ENCODE measurements at regions not wholly inside any gene's neighbourhood (a gene's known extent, or its start where the extent isn't known, plus 50 kb on each side); places are given as distances from the start of the nearest gene placed in this dataset.

DNA sequence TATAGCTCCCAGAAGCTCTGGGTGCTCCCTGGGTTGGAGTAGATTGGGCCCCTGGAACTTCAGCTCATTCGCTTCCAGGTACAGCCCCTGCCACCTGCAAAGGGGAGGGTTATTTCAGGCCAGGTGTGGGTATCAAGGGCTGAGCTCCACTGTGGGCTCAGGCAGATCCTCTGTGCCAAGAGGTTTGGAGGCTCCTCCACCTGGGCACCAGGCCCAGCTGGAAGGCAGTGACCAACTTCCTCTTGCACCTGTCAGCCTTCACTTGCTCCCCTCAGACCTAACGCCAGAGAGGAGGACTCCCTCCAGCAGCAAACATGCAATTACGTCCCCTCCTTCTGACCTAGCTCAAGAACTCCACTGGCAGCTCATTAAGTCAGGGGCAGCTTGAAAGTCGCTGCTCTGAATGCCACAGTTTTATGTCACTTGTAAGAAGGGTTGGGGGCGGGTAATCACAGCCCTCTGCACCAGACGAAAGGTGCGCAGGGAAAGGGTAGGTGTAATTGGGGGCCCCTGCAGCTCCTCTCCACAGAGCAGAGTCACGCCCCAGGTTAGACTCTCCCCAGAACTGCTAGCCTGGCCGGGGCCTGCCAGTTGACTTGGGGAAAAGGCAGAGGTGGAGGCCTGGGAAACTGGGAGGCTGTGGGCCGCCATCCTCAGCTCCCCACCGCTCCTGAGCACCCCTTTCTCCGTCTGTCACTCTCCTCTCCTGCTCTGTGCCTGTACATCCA lies 125.0 kb upstream of the TMPRSS2 start:
- DNase-seq (ENCODE audit: low read depth in 2 of 2) = no peak

DNA sequence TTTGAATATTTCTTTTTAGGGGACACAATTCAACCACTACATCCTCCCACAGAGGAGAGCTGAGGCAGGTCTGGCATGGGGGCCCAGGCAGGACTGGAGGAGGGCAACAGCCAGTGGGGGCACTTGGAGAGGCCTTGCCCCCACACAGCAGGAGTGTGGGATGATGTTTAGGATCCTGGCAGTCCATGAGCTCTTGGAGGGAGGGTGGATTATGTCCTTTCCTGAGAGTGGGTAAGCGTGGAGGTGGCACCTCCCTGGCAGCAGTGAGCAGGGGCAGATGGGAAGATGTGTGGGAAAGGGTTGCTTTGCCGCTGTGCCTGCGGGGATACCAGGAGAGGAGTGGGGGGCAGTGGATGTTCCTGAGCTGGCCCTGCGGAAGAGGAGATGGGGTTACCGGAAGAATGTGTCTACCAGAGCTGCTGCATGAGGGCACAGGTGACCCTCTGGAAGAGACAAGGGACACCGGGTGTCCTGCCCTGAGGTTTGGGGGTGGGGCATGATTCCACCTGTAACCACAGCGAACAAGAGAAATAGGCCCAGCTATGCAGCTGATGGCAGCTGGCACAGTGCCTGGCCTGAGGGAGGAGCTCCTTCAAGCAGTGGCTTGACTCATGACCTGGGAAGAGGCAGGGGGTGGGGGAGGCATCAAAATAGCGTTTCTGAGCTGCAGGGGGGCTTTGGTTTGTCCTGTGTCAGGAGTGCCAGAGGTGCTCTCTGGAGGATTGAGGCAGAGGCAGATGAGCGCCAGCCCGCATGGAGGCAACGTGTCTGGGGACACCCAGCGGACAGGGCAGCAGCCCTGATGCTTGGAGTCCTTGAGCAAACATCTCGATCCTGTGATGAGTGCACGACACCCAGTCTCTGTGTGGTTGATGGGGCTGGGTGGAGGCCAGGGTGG lies 123.9 kb upstream of the TMPRSS2 start:
- DNase-seq (ENCODE audit: low read depth in 2 of 2) = no peak

DNA sequence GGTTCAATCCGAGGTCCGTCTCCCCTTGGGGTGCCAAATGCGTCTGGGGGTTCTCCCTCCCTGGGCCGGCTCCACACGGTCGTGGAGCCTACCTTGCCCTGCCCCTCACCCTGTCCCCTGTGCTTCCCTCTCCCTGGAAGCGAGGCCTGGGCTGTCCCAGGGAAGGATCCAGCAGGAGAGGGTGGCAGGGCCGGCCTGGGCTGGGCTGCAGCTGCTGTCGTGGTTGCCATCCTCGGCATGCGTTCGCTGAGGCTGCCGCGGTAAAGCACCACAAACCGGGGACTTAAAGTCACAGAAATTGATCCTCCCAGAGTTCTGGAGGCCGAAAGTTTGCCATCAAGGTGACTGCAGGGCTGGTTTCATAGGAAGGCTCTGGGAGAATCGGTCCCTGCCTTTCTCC lies 123.0 kb upstream of the TMPRSS2 start:
- no peak for DNase-seq (ENCODE audit: low read depth in 2 of 2)

DNA sequence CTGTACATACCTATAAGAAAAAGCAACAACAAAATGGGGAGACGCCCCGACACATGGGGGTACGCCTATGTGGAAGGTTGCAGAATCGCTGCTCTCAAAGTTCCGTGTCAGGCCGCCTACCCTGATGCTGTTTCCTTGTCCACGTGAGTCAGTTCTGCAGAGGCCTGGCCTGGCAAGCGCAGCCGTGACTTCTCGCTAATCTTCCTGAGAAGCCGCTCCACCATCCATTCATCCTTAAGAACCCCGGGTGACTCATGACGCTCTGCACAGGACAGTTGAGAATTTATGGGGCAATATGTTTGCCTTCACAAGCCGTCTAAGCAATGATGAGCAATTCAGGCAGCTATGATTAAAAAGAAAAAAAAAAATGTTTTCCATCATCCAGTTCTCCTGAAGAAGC lies 122.3 kb upstream of the TMPRSS2 start:
- no peak for DNase-seq (ENCODE audit: low read depth in 2 of 2)

DNA sequence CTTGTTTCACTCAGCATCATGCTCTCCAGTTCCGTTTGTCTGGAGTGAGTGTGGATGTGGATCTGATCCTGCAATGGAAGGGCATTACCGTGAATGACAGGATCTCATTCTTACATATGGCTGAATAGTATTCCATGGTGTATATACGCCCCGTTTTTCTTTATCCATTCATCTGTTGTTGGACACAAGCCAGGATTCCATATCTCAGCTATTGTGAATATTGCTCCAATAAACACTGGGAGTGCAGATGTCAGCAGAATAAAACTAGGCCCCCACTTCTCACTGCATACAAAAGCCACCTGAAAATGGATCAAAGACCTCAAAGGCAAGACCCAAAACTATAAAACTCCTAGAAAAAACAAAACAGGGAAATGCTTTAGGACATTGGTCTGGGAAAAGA lies 120.3 kb upstream of the TMPRSS2 start:
- no peak for DNase-seq (ENCODE audit: low read depth in 2 of 2)

DNA sequence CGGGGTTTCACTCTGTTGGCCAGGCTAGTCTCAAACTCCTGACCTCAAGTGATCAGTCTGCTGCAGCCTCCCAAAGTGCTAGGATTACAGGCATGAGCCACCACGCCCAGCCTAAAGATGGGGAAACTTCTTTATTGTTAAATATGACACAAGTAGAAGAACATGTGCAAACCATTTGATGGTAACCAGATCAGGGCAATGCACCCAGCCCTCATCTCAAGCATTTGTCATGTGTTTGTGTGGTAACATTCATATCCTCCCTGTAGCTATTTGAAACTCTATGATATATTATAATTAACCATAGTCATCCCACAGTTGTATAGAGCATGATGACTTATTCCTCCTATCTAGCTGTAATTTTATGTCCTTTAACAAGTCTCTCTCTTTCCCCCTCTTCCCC lies 119.5 kb upstream of the TMPRSS2 start:
- DNase-seq (ENCODE audit: low read depth in 2 of 2) = no peak

DNA sequence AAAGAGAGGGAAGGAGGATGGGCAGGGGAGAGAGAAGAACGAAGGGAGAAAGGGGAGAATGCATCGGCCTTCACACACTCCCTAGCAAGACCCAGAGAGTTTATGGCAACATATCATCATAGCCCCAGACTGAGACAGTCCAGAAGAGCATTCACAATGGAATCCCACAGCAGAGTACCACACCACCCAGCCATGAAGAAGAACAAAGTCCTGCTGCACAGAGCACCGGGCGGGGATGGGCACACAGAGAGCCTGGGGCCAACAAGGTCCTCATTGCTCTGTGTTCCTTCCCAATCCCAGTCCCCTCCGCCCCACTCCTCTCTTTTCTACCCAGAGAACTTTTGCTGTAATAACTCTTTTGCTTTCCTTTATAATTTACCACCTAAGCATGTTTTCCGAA lies 118.1 kb upstream of the TMPRSS2 start:
- no peak for DNase-seq (ENCODE audit: low read depth in 2 of 2)

DNA sequence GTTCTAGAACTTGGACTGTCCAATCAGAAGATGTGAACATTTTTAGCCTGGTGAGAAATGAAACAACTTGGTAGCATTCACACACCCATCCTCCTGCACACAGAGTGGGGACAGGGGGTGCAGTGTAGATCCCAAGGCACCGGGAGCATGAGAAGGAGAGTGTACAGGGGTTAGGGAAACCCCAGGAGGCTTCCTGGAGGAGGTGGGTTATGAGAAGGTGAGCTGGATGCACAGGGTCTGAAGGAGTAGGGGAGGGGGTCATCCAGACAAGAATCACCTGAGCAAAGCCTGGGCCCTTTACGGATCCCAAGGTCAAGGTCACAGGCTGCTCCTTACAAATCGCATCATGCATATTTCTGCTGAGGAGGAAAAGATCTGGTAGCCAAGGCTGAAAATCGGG lies 117.5 kb upstream of the TMPRSS2 start:
- no peak for DNase-seq (ENCODE audit: low read depth in 2 of 2)

DNA sequence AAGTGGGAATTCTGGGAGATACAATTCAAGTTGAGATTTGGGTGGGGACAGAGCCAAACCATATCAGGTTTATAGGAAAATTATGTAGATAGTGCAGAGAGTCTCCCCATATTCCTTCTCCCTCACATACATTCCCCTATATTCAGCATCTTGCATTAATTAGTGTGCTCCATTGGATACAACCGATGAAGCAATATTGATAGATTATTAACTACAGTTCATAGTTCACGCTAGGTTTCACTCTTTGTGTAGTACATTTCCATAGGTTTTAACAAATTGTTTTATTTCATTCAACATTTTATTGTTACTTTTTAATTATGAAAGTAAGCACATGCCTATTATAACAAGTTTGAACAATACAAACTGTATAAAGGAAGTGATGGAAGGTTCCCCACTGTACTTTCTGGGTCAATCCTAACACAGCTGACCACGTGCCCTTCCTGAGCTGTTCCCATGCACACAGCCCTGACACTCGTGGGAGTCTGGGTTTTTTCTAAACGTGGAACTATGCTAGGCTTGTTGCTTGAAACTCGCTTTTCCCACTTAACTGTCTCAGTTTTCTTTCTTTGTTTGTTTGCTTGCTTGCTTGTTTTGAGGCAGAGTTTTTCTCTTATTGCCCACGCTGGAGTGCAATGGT lies 116.8 kb upstream of the TMPRSS2 start:
- DNase-seq (ENCODE audit: low read depth in 2 of 2) = no peak

DNA sequence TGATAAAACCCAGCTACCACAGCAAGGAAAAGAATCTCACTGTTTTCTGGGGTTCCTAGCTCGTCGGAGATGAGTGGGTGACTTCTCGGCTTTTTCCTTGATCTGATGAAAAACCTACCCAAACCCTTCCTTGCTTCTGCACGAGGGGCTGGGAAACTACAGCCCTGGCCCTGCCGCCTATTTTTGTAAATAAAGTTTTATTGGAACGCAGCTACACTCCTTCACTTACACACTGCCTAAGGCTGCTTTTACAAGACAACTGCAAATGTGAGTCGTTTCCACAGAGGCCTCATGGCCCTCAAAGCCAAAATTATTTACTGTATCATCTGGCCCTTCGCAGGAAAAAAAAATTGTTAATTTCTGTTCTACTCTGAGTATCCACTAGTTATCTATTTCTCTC lies 116.0 kb upstream of the TMPRSS2 start:
- no peak for DNase-seq (ENCODE audit: low read depth in 2 of 2)

DNA sequence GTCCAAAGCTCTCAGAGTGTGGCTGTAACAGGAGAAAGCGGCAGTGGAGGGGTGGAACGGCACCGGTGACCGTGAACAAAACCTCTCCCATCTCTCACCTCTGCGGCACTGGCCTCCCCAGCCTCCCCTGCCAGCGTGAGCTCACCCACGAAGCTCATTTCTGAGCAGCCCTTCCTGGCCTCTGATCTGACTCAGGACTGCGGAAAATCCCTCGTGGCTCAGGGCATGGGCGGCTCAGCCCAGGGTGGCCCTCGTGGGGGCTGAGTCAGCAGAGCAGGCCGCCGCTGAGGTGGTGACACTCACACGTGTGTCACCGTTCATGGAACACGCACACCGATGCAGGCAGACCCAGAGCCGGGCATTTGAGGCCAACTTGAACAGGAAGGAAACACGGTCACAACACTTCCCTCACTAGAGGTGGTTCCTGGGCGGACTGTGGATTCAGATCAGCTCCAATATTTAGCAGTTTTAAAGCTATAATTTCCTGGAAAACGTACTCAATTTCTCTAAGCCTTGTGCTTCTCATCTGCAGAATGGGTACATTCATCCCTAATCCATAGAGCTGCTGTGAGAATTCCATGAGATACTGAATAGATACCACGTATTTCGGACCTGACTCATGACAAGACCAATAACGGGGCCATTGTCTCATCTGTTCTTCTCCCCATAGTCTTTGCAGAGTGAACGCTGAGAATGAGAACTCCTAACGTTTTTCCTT lies 115.0 kb upstream of the TMPRSS2 start:
- DNase-seq (ENCODE audit: low read depth in 2 of 2) = peak; percentile 55 to 59

DNA sequence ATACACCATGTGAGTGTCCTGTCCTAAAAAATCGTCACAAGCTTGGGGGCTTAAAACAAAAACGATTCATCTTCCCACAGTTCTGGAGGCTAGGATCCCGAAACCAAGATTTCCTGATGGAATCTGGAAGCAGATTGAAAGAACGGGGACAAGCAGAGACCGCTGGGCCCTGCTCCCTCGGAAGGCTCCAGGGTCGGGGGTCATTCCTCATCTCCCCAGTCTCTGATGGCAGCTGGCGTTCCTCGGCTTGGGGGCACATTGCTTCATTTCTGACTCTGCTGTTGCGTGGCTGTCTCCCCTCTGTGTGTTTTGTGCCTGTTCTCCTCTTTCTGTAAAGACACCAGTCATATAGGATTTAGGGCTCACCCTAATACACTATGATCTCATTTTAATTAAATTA lies 114.2 kb upstream of the TMPRSS2 start:
- DNase-seq (ENCODE audit: low read depth in 2 of 2) = no peak

DNA sequence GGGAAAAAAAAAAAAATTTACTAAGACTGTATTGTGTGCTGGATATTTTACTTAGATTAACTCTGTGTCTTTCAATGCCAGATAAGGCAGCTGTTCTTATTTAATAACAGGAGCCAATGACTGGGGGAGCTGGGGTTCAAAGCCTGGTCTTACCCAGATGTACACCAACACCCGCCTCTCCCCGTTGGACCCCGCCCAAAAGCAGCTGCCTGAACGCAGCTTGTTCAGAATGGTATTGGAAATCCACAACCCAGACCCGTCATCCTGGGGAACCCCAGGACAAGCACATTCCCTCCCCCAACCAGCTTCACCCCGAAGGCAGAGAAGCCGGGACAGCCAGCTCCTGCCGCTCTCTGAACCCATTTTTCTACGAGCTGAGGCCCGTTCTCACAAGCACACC lies 113.6 kb upstream of the TMPRSS2 start:
- DNase-seq (ENCODE audit: low read depth in 2 of 2) = no peak

DNA sequence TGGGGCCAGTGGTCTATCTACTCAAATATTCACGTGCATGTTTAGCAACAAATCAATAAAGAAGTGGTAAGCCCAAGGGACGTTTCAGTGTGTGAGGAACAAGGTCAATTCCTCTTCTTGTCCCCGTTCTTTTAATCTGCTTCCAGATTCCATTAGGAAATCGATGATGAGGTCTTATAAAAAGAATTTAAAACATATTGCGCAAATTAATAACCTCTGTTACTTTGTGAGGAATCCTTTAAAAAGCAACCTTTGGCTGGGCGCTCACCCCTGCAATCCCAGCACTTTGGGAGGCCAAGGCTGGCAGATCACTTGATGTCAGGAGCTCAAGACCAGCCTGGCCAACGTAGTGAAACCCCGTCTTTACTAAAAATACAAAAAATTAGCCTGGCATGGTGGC lies 113.0 kb upstream of the TMPRSS2 start:
- no peak for DNase-seq (ENCODE audit: low read depth in 2 of 2)

DNA sequence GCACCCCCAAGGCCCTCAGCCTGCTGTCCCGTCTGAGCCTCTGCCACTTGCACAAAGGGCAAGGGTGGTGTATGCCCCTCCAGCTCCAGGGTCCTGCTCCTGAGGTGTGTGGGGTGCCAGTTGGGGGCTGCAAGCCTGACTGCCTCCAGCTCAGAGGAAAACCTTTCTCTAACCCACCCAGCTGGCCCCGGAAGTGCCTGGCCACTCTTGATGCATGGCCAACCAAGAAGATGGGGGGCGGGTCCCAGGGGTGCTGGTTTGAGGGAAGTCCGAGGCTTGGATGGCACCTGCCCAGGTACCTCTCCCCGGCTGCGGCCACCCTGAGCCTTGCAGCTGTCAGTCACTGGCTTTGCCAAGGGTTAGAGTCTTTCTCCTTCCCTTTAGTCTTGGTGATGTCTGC lies 112.6 kb upstream of the TMPRSS2 start:
- DNase-seq (ENCODE audit: low read depth in 2 of 2) = no peak

DNA sequence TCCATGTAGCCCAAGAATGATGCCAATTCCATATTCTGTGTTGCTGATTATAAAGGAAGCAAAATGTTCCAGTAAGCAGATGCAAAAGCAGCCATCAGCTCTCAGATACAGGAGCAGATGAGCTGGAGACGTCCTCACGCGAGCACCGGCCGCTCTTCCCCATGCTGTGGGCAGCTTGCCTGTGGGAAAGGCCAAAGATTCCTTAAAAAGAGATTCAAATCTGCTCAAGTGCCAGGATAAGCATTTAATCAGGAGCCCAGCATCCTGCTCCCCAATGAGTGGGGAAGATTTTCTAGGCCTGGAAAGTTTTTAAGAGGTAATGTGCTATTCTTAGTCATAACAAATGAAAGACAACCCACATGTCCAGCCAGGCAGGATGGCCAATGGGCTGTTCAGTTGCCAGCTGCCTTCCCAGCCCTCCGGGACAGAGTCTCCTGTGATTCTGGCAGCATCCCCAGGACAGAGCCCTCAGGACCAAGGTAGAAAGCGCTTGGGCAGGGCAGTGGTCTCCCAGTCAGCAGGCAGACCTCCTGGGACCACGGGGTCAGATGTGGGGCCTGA lies 108.2 kb upstream of the TMPRSS2 start:
- no peak for DNase-seq (ENCODE audit: low read depth in 2 of 2)

DNA sequence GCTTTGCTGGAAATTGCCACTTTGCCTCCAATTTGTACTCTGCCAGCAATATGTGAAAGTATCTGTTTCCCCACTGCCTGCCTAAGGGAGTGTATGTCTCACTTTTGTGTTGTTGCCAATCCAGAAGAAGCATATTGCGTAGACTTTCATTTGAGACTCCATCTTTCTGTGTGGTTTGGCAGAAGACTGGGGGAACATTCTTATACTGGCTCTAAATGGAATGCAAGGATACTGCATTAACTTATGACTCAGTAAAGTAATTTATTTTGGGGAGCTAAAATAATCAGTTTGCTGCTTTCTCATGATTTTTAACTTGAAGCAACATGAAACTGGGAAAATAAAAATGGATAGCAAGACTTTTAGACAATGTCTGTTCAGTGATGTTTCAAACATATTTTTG lies 107.7 kb upstream of the TMPRSS2 start:
- DNase-seq (ENCODE audit: low read depth in 2 of 2) = no peak

DNA sequence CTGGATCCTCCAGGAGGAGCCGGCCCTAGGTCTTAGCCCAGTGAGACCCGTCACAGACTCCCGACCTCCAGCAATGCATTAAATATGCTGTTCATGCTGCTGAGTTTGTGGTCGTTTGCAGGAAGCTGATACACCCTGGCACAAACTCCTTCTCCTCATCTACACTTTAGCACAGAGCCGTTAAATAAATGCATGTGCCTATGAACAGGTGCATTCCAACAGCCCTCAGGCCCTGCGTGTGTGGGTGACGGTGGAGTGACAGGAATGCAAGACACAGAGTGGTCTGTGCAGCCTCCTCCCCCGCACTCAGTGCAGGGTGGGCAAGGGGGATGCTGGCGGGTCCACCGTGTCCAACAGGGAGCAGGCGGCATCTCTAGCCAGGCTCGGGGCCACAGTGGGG lies 106.6 kb upstream of the TMPRSS2 start:
- DNase-seq (ENCODE audit: low read depth in 2 of 2) = no peak

DNA sequence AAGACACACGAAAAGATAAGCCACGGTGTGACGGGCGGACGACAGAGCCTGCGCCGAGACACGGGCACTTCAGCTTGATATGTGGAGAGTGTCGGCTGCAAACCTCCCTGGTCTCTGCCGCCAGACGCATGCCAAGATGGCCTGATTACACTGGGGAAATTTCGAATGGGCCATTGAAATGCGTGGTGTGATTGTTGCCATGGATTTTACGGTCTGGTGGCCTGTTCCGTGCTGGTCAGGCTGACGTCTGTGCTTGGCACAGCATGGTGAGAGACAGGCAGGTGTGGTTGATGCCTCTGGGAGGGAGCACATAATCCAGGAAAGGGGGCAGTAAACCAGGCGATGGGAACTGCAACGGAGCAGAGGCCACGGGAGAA lies 105.6 kb upstream of the TMPRSS2 start:
- DNase-seq (ENCODE audit: low read depth in 2 of 2) = no peak

DNA sequence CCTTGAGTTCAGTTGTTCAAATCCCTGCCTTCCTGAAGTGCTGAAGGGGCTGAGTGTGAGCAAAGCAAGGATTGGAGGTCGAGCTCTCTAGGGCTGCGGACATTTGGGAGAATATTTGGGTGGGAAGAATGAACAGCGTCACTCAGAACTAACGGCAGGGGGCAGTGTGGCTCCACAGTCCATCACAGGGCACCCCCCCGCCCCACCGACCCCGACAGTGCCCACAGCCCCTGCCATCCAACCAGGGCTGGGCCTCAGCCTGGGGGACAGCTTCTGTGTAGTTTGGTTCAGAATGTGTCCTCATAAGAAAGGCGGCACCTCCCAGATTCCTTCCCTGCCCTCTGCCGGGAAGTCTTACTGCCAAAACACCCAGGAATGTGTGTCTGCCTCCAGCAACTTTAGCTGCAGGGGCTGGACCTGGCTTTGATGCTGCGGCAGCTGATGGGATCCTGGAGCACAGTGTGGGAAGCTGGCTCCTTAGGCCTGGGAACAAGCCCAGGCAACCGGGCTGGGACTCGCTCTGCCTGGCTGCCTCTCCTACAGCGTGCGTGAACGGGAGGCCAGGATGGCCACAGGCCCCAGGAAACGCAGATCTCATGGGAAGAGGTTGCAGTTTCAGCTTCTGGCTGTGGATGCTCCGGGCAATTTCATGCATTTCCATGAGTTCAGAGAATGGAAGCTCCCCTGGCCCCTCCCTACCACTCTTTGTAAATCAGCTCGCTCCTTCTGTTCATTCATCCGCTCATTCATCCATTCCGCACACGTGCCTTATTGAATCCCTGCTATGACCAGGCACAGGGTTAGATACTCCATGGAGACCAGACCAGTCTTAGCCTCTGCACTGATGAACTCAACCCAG lies 104.9 kb upstream of the TMPRSS2 start:
- DNase-seq (ENCODE audit: low read depth in 2 of 2) = no peak

All from stimulated activated CD8-positive, alpha-beta memory T cell treated with anti-CD3 and anti-CD28 coated beads, Interleukin-15, amount 100 ng/mL, for 48 hours (primary cell).